HG02571 (cell line): ENCODE measurements at regions not wholly inside any gene's neighbourhood (a gene's known extent, or its start where the extent isn't known, plus 50 kb on each side); places are given as distances from the start of the nearest gene placed in this dataset.

Source experiments
- ATAC-seq: cut with Tn5 transposase; IDR thresholded peaks from one replicate; pipeline ENCODE4 v1.9.1; 2021; ENCODE audit warnings: mild to moderate bottlenecking, moderate library complexity; ENCODE audit not compliant: unreplicated experiment

GRCh38 chr14:58697930-58698642, 60.3 kb downstream of the DACT1 start:
- ATAC-seq, result no peak

GRCh38 chr14:58699681-58700205, 62.0 kb downstream of the DACT1 start:
- no peak for ATAC-seq

GRCh38 chr14:58701156-58701555, 63.4 kb downstream of the DACT1 start:
- no peak for ATAC-seq

GRCh38 chr14:58701604-58702003, 63.8 kb downstream of the DACT1 start:
- ATAC-seq, result no peak

DNA sequence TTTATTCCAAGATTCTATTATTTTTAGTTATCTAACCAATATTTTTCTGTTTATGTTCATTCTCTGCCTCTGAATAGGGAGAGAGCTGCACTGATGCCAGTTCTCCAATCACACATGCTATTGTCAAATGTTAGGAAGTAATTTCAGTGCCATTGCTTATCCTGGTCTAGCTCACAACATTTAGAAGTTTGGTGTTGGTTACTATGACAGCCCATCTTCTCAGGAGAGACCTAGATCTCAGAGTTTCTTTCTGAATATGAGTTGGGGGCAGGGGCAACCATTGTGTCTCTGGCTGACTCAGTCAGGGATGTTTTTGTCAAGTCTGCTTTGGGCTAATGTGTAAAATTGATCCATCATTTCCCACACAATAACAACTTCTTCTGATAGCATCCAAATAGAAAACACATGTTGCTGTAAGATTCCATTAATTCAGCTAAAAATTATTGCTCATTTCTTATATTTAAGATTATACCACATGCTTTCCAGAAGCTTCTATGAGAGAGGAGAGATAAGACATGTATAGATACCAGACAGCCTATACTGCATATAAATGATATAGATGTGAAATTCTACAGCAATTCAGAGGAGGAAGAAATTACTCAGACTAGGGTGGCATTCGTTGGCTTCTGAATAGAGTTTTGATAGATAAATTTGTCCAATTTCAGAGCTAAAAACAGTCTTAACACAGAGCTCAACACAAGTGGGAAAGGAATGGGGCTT, 64.8 kb downstream of the DACT1 start:
- ATAC-seq, result no peak

- ATAC-seq, result no peak
Measured at GRCh38 chr14:58703161-58703506, 65.4 kb downstream of the DACT1 start.

GRCh38 chr14:58705066-58705465, 67.3 kb downstream of the DACT1 start:
- ATAC-seq, result no peak

GRCh38 chr14:58707949-58708348, 70.2 kb downstream of the DACT1 start:
- ATAC-seq, result no peak

- no peak for ATAC-seq
Measured at GRCh38 chr14:58709949-58710348, 72.2 kb downstream of the DACT1 start.

- ATAC-seq, result no peak
Measured at GRCh38 chr14:58711382-58711781, 73.6 kb downstream of the DACT1 start.

DNA sequence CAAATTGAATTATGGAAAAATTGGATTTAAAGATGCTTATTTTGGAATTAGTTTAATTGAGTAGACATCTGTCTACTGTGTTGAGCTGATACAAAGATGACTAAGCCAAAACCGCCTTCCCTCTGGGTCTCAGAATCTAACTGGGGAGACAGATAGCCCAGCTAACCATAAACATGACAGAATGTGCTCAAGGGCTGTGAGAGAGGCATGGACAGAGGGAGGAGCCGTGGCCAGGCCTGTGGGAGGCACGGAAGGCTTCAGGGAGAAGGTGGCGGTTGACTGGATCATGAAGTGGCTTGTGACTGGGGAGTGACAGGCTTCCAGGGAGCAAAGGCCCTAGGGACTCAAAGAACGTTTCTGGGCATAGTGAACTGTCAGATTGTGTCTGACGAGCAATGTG, 74.6 kb downstream of the DACT1 start:
- ATAC-seq, result no peak

GRCh38 chr14:58713677-58714076, 75.9 kb downstream of the DACT1 start:
- ATAC-seq, result no peak

DNA sequence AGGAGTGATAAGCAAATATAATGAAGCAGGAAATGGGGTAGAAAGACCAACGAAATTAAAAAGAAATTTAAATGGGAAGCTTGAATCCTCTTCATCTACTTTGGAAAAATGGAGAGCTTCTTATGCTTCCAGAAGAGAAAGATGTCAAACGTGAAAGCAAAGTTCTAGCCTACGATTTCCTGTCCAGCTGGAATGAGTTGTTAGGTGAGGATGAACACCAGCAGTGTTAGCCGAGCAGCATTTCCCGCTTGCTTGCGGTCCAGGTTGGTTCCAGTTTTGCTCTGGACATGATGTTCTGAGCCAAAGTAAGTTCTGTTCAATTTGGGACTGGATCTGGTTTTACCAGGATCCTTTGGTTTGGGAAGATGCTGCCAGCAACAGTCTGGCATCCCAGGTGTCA, 78.9 kb downstream of the DACT1 start:
- no peak for ATAC-seq

DNA sequence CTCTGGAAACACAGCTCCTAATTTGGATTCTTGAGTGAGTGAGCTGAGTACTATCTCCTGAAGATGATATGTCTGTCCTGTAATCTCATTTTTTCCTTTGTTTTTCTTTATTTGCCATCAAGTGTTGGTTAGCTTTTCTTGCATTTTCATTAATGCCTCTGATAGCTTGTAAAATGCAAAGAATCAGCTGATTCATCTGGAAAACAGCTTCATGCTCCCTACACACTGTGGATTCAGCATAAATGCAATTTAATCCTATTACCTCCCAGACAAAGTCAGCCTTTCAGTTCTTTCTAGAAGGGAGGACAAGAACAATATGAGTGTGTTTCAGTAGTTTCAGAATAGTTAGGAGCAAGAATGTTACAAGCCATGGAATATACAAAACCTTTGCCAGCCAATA, 79.4 kb downstream of the DACT1 start:
- no peak for ATAC-seq

DNA sequence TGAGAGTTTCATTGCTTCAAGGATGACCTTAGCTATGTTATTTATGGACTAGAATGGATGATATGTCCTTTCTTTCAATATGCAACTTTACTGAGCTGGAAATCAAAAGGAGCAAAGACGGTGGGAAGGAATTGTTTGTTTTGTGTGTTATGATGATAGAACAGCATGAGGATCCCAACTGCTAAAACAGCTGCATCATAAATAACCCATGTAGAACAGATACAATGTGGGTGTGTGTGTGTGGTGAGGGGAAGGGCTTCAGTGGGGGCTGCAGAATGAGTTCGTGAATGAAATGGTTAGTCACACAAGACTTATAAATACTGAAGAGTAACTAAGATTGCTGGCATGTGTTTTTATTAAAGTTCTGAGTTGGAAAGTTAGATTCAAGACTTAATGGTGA, 80.1 kb downstream of the DACT1 start:
- ATAC-seq, result no peak

- no peak for ATAC-seq
Measured at GRCh38 chr14:58718226-58719205, 80.8 kb downstream of the DACT1 start.

- ATAC-seq, result no peak
Measured at GRCh38 chr14:58721723-58722122, 84.0 kb downstream of the DACT1 start.

DNA sequence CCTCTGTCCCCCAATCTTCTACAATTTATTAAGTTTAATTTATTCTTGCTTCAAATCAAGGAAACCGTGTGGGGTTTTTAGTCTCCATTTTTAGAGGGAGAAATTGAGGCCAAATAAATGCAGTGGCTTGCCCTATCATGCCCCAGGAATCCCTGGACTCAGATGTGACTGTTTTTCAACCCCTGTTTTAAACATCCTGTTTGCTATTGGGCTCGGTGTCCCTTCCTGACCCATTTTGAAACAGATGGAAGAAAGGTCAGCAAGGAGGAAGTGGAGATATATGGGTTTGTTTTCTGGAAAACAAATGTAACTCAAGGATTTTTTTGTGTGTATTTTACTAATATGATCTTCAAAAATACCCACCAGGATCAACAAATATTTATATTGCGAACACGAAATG, 84.7 kb downstream of the DACT1 start:
- no peak for ATAC-seq

GRCh38 chr14:58724206-58724605, 86.4 kb downstream of the DACT1 start:
- no peak for ATAC-seq

DNA sequence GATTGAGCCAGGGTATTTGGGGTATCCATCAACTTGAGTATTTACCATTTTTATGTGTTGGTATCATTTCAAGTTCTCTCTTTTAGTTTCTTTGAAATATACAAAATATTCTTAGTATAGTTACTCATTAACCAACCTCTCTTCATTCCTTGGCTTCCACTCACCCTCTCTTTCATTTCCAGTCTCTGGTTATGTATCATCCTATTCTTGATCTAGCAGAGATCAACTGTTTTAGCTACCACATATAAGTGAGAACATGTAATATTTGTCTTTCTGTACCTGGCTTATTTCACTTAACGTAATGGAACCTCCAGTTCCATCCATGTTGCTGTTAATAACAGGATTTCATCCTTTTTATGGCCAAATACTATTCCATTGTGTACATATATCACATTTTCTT, 86.9 kb downstream of the DACT1 start:
- ATAC-seq, result no peak

DNA sequence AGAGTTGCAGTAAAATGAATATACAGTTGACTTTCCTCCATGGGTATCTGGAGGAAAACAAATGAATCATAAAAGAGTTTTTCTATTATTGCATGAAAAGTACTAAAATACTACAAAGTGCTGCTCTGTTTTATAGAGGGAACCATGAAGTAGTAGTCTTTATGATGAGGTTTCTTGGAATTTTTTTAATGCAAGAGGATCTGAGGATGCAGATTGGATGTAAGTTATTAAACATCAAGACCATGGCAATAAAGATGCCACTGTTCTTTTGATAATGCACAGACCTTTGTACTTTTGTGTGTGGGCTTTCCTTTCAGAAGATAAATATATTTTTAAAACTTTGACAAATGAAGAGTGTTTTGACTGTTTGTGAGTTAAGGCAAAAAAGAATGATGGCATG, 87.5 kb downstream of the DACT1 start:
- ATAC-seq, result no peak
